ENCODE measurements at regions not wholly inside any gene's neighbourhood (a gene's known extent, or its start where the extent isn't known, plus 50 kb on each side); places are given as distances from the start of the nearest gene placed in this dataset.

DNA sequence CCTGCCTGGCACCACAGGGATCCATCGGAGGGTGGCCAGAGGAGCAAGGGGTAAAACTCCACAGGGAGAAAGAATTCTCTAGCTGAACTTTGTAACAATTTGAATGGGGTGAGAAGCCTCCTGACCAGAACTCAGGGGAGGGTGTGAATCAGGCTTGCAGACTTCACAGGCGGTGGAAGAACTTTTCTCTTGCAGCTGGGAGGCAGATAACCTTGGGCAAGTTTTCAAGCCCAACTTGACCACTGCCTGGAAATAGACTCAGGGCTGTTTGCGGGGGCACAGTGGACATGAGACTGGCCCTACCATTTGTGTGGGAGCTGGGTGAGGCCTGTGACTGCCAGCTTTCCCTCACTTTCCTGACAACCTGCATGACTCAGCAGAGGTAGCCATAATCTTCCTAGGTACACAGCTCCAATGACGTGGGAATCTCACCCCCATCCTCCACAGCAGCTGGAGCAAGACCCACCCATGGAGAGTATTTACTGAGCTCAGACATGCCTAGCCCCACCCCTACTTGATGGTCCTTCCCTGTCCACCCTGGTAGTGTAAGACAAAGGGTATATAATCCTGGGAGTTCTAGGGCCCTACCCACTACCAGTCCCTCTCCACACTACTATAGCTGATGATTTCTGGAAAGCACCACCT is 210.0 kb upstream of the AGTR2 start (continued):
- TF ChIP-seq, protein P1, sequence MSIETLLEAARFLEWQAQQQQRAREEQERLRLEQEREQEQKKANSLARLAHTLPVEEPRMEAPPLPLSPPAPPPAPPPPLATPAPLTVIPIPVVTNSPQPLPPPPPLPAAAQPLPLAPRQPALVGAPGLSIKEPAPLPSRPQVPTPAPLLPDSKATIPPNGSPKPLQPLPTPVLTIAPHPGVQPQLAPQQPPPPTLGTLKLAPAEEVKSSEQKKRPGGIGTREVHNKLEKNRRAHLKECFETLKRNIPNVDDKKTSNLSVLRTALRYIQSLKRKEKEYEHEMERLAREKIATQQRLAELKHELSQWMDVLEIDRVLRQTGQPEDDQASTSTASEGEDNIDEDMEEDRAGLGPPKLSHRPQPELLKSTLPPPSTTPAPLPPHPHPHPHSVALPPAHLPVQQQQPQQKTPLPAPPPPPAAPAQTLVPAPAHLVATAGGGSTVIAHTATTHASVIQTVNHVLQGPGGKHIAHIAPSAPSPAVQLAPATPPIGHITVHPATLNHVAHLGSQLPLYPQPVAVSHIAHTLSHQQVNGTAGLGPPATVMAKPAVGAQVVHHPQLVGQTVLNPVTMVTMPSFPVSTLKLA (IDR thresholded peaks at IDR 0.05): no peak
- no peak for TF ChIP-seq ZBTB7B (CRISPR knock-in tag; IDR thresholded peaks at IDR 0.05)
- no peak for TF ChIP-seq ZNF264 (CRISPR knock-in tag; IDR thresholded peaks at IDR 0.05)
- TF ChIP-seq MEIS1 (CRISPR knock-in tag; IDR thresholded peaks at IDR 0.05; ENCODE audit: borderline replicate concordance): no peak
- no peak for TF ChIP-seq ZNF891 (CRISPR knock-in tag; IDR thresholded peaks at IDR 0.05)

DNA sequence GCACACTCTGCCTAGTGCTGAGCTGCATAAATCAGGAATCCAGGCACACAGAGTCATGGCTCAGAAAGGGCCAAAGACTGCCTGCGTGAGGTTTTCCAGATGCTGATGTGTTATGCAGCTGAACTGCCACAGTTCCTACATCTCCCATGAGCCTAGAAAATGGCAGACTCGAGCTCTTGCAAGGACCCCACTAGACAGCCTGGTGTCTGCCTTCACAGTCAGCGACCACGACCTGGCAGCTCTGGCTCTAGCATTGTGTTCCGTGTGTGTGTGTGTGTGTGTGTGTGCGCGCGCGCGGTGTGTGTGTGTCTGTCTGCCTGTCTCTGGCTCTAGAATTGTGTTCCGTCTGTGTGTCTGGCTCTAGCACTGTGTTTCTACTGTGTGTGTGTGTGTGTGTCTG is 203.6 kb upstream of the AGTR2 start:
- Histone ChIP-seq H3K4me3 (replicated peaks in 1 of 3; ENCODE audit: insufficient read depth in 1 of 3, low read depth in 2 of 3, low read length in 3 of 3) (no peak overlapping the region), H3K79me2 (ENCODE audit: insufficient read depth, low read length) (no peaks in the 10 kb centered on the region), H3K27ac (ENCODE audit: extremely low read length, insufficient read depth, low read length) (no peak overlapping the region), H2AFZ (ENCODE audit: low read length) (no peak overlapping the region), H3K27me3 (ENCODE audit: control insufficient read depth in 1 of 2, insufficient read depth in 2 of 2, low read length in 2 of 2) (no peaks in the 10 kb centered on the region; a peak in 2 of 5 replicates), H3K4me1 (ENCODE audit: insufficient read depth, low read length) (no peaks in the 10 kb centered on the region; the same call in 1 of the 2 replicates), H3K36me3 (replicated peaks in 1 of 2; ENCODE audit: control insufficient read depth in 1 of 2, insufficient read depth in 2 of 2, low read length in 2 of 2) (no peaks in the 10 kb centered on the region), H3K9me3 (ENCODE audit: low read length) (no peaks in the 10 kb centered on the region), H3K4me2 (ENCODE audit: low read depth, low read length) (no peak overlapping the region), H4K20me1 (ENCODE audit: insufficient read depth, low read length) (no peaks in the 10 kb centered on the region), H3K9ac (ENCODE audit: insufficient read depth, low read depth, low read length) (no peak overlapping the region)
- POLR2A ChIA-PET: no interaction called here
- intact Hi-C loops (cut with micrococcal nuclease; ENCODE audit: unreplicated experiment) (no loop called here), in situ Hi-C loops (cut with HindIII; ENCODE audit: extremely low pct_ligation_motif_present, low pct_unique_long_range_greater_than_20kb) (no loop called here)
- no TSS peak for BruUV-seq (replicated peaks)
- WGBS (ENCODE audit: low lambda C conversion rate): no CpG with 5 or more reads among the region's 11 CpGs
- DNase-seq (ENCODE audit: low spot score) (no peak), ATAC-seq (no peak), FAIRE-seq (no peak)
- CTCF ChIA-PET (ENCODE audit: low intra/inter-chr PET ratio, low total read pairs): no interaction called here
- TF ChIP-seq, protein P2, sequence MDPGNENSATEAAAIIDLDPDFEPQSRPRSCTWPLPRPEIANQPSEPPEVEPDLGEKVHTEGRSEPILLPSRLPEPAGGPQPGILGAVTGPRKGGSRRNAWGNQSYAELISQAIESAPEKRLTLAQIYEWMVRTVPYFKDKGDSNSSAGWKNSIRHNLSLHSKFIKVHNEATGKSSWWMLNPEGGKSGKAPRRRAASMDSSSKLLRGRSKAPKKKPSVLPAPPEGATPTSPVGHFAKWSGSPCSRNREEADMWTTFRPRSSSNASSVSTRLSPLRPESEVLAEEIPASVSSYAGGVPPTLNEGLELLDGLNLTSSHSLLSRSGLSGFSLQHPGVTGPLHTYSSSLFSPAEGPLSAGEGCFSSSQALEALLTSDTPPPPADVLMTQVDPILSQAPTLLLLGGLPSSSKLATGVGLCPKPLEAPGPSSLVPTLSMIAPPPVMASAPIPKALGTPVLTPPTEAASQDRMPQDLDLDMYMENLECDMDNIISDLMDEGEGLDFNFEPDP (CRISPR knock-in tag; conservative IDR thresholded peaks at IDR 0.05): no peak
- TF ChIP-seq WIZ (CRISPR knock-in tag; IDR thresholded peaks at IDR 0.05): no peak
- TF ChIP-seq, protein P3, sequence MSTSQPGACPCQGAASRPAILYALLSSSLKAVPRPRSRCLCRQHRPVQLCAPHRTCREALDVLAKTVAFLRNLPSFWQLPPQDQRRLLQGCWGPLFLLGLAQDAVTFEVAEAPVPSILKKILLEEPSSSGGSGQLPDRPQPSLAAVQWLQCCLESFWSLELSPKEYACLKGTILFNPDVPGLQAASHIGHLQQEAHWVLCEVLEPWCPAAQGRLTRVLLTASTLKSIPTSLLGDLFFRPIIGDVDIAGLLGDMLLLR (CRISPR knock-in tag; IDR thresholded peaks at IDR 0.05): no peak
- no peak for TF ChIP-seq ZNF235 (CRISPR knock-in tag; IDR thresholded peaks at IDR 0.05; ENCODE audit: borderline replicate concordance)
- TF ChIP-seq THYN1 (CRISPR knock-in tag; IDR thresholded peaks at IDR 0.05; ENCODE audit: borderline replicate concordance, low read depth): no peak
- TF ChIP-seq ZNF629 (CRISPR knock-in tag; conservative IDR thresholded peaks at IDR 0.05): no peak
- TF ChIP-seq STAT5B (CRISPR knock-in tag; IDR thresholded peaks at IDR 0.05): no peak
- TF ChIP-seq PAX8 (CRISPR knock-in tag; IDR thresholded peaks at IDR 0.05; ENCODE audit: borderline replicate concordance): no peak
